ENCODE measurements at regions not wholly inside any gene's neighbourhood (a gene's known extent, or its start where the extent isn't known, plus 50 kb on each side); places are given as distances from the start of the nearest gene placed in this dataset.

- no peak overlapping the region for H4K8ac ChIP-seq (replicated peaks; ENCODE audit: insufficient read length, low read depth, low read length)
- no peaks in the 10 kb centered on the region for H3K9me3 ChIP-seq (ENCODE audit: control insufficient read depth, low read depth, low read length)
- Mint-ChIP-seq H3K4me3 (no peak overlapping the region), H3K9me3 (no peaks in the 10 kb centered on the region), H3K4me1 (peaks cover 15 to 25% of the 10 kb centered on the region in 2 experiments), H3K27me3 (ENCODE audit: low read depth) (peaks cover 3% of the 10 kb centered on the region; the same call in 1 of the 2 replicates), H3K36me3 (ENCODE audit: insufficient read depth in 1 of 3, low read depth in 3 of 3) (no peaks in the 10 kb centered on the region), H3K27ac (no peak overlapping the region)
- H3K79me2 ChIP-seq (ENCODE audit: insufficient read depth, low read length): no peaks in the 10 kb centered on the region
- no CpG with 5 or more reads among the region's 3 CpGs for WGBS (ENCODE audit: extremely low coverage, insufficient read length, low lambda C conversion rate)
- H3K23me2 ChIP-seq (ENCODE audit: insufficient read length, low read depth, low read length, poor library complexity, severe bottlenecking): no peaks in the 10 kb centered on the region
- no peak overlapping the region for H3K9ac ChIP-seq (ENCODE audit: extremely low read depth, insufficient read length, low read length)
- no peak overlapping the region for H2BK5ac ChIP-seq (ENCODE audit: insufficient read length, low read length)
- no peak overlapping the region for H2AFZ ChIP-seq (ENCODE audit: low read length)
- no peak overlapping the region for H2BK12ac ChIP-seq (ENCODE audit: insufficient read length, low read depth, low read length)
- H3K56ac ChIP-seq (ENCODE audit: insufficient read length, low read depth, low read length): no peak overlapping the region
- no peaks in the 10 kb centered on the region for H3K27me3 ChIP-seq (ENCODE audit: insufficient read depth, low read length)
- DNase-seq: no peak
- no peak overlapping the region for H3K18ac ChIP-seq (ENCODE audit: insufficient read length, low read depth, low read length)
- no peak for TF ChIP-seq CTCF (conservative IDR thresholded peaks at IDR 0.05)
- H3K4me2 ChIP-seq (ENCODE audit: insufficient read depth, insufficient read length, low read length): no peak overlapping the region
- no peak overlapping the region for H3K27ac ChIP-seq (ENCODE audit: insufficient read length, low read depth, low read length)
- no peak overlapping the region for H4K91ac ChIP-seq (ENCODE audit: insufficient read length, low read depth, low read length)
- H3K23ac ChIP-seq (ENCODE audit: insufficient read length, low read depth, low read length): no peak overlapping the region
- no peak overlapping the region for H3T11ph ChIP-seq (ENCODE audit: low read length)
- no peak overlapping the region for H3K14ac ChIP-seq (ENCODE audit: insufficient read depth, low read length)
- H2BK15ac ChIP-seq (ENCODE audit: low read depth, low read length): no peak overlapping the region
- H3K79me1 ChIP-seq (ENCODE audit: insufficient read depth, low read depth, low read length, poor library complexity, severe bottlenecking): no peaks in the 10 kb centered on the region
- H4K20me1 ChIP-seq (ENCODE audit: control insufficient read depth, insufficient read depth, insufficient read length): no peaks in the 10 kb centered on the region
- H3K4ac ChIP-seq (ENCODE audit: low read depth, low read length): no peak overlapping the region
- no peaks in the 10 kb centered on the region for H3K4me1 ChIP-seq (ENCODE audit: insufficient read depth, low read length)
- H4K5ac ChIP-seq (ENCODE audit: insufficient read length, low read depth, low read length): no peak overlapping the region
- no peak overlapping the region for H2AK5ac ChIP-seq (ENCODE audit: insufficient read length, low read length)
- no peak overlapping the region for H2BK120ac ChIP-seq (ENCODE audit: low read depth, low read length, poor library complexity, severe bottlenecking)
- no peak overlapping the region for H2BK20ac ChIP-seq (ENCODE audit: low read depth, low read length, poor library complexity, severe bottlenecking)
These were observed 70.1 kb upstream of the PLXNC1 start for GRCh38 chr12:94078138-94078723.

Data from H9 (cell line).